ENCODE measurements at regions not wholly inside any gene's neighbourhood (a gene's known extent, or its start where the extent isn't known, plus 50 kb on each side); places are given as distances from the start of the nearest gene placed in this dataset.
A peak's percentile ranks its signal among the peaks of the same experiment; 100 is the strongest.
"Not testable (repeated sequence)": the region's sequence is repeated elsewhere in the genome, so short reads cannot be mapped to it uniquely, and the experiment has no call there.

GRCh38 chr11:86148345-86148747 lies 79.5 kb upstream of the PICALM start:
- no peaks in the 10 kb centered on the region for H3K9me3 ChIP-seq
- H3K4me1 ChIP-seq, result peaks cover 7 to 58% (median 31%) of the 10 kb centered on the region in 4 donors
- DNase-seq, result no peak
- WGBS, 5 donors, result 87 to 95% (median 89%) methylated on average over 3 of the region's 3 CpGs
- TF ChIP-seq POLR2A (IDR thresholded peaks at IDR 0.05) (no peak), CTCF (IDR thresholded peaks at IDR 0.05) (no peak), POLR2AphosphoS5 (IDR thresholded peaks at IDR 0.05) (no peak), EP300 (IDR thresholded peaks at IDR 0.05) (no peak)
- intact Hi-C loops (cut with DNase I; ENCODE audit: low total_unique reads), result no loop called here
- H3K27me3 ChIP-seq, result no peaks in the 10 kb centered on the region
- H3K27ac ChIP-seq, result no peak overlapping the region
- no peaks in the 10 kb centered on the region for H3K36me3 ChIP-seq
- H3K4me3 ChIP-seq, result no peak overlapping the region

- Histone ChIP-seq H3K4me1 (peaks cover 7 to 46% (median 23%) of the 10 kb centered on the region in 4 donors), H3K9me3 (no peaks in the 10 kb centered on the region), H3K27ac (no peak overlapping the region), H3K27me3 (no peaks in the 10 kb centered on the region), H3K36me3 (no peaks in the 10 kb centered on the region), H3K4me3 (no peak overlapping the region)
- 81 to 96% (median 94%) methylated on average over 3 of the region's 3 CpGs for WGBS, 5 donors
- intact Hi-C loops (cut with DNase I; ENCODE audit: low total_unique reads), result no loop called here
- no peak for TF ChIP-seq EP300 (IDR thresholded peaks at IDR 0.05)
- TF ChIP-seq CTCF (IDR thresholded peaks at IDR 0.05), result no peak
- TF ChIP-seq POLR2AphosphoS5 (IDR thresholded peaks at IDR 0.05), result no peak
- TF ChIP-seq POLR2A (IDR thresholded peaks at IDR 0.05), result no peak
- no peak for DNase-seq
Measured at GRCh38 chr11:86147004-86147403, 78.1 kb upstream of the PICALM start.

GRCh38 chr11:86145439-86146156 lies 76.7 kb upstream of the PICALM start:
- no peak for TF ChIP-seq EP300 (IDR thresholded peaks at IDR 0.05)
- no peak for TF ChIP-seq POLR2AphosphoS5 (IDR thresholded peaks at IDR 0.05)
- TF ChIP-seq CTCF (IDR thresholded peaks at IDR 0.05), result no peak
- no peak overlapping the region for H3K27ac ChIP-seq
- peak in 1 of 2 donors; percentile 55 for DNase-seq
- H3K4me3 ChIP-seq, result no peak overlapping the region
- H3K27me3 ChIP-seq, result no peaks in the 10 kb centered on the region
- WGBS, 5 donors, result 27 to 64% (median 40%) methylated on average over 5 of the region's 5 CpGs
- intact Hi-C loops (cut with DNase I; ENCODE audit: low total_unique reads), result no loop called here
- H3K4me1 ChIP-seq, result peaks cover 0 to 37% (median 10%) of the 10 kb centered on the region in 4 donors
- H3K36me3 ChIP-seq, result no peaks in the 10 kb centered on the region
- no peaks in the 10 kb centered on the region for H3K9me3 ChIP-seq

- Histone ChIP-seq H3K36me3 (no peaks in the 10 kb centered on the region), H3K27me3 (no peaks in the 10 kb centered on the region), H3K9me3 (no peaks in the 10 kb centered on the region), H3K4me1 (peaks cover 0 to 37% (median 5%) of the 10 kb centered on the region in 4 donors), H3K4me3 (no peak overlapping the region), H3K27ac (peak overlapping the region in 2 of 5 donors; percentile 9 to 45)
- intact Hi-C loops (cut with DNase I; ENCODE audit: low total_unique reads), result no loop called here
- WGBS, 5 donors, result 53 to 71% (median 64%) methylated on average over 3 of the region's 3 CpGs
- no peak for TF ChIP-seq POLR2A (IDR thresholded peaks at IDR 0.05)
- no peak for DNase-seq
Measured at GRCh38 chr11:86144846-86145245, 76.0 kb upstream of the PICALM start.

GRCh38 chr11:86144087-86144486 lies 75.2 kb upstream of the PICALM start:
- intact Hi-C loops (cut with DNase I; ENCODE audit: low total_unique reads); H3K4me3 ChIP-seq; H3K27me3 ChIP-seq; H3K36me3 ChIP-seq; H3K9me3 ChIP-seq; DNase-seq: not testable (repeated sequence)
- Histone ChIP-seq H3K27ac (peak overlapping the region in 3 of 5 donors; percentile 4 to 45 (median 9)), H3K4me1 (peaks cover 0 to 43% (median 5%) of the 10 kb centered on the region in 4 donors)
- WGBS, 5 donors, result 91 to 96% (median 92%) methylated on average over 9 of the region's 9 CpGs

Measured in stomach (tissue), 8 donors.